ENCODE measurements at regions not wholly inside any gene's neighbourhood (a gene's known extent, or its start where the extent isn't known, plus 50 kb on each side); places are given as distances from the start of the nearest gene placed in this dataset.

DNA sequence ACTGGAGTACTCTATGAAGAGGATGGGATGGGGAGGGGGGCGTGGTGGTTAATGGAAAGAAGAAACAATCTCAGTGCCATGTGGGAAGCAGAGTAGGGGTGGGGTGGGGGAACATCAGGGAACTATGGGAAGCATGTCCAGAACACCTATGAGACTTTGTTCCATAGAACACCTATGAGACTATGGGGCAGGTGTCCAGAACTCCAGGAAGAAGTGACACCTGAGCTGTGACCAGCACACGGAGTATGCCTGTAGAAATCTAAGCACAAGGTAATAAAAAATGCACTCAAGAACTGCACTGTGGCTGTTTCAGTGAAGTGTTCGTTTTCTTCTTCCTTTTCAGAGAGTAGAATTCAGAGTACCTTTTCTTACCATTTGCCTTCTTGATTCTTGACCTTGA lies 704.8 kb upstream of the TENM3 start:
- no peak overlapping the region for H2AK9ac ChIP-seq (replicated peaks; ENCODE audit: low read depth, low read length, poor library complexity)
- H3K27ac ChIP-seq (ENCODE audit: insufficient read depth, low read length) = no peak overlapping the region
- intact Hi-C loops (cut with micrococcal nuclease) = no loop called here
- H3K9me3 ChIP-seq (ENCODE audit: control insufficient read depth, insufficient read depth, low read length) = no peaks in the 10 kb centered on the region
- in situ Hi-C loops (cut with MboI; ENCODE audit: low sequenced_read_pairs) = loop anchor here (25.0 kb wide), 1 partner anchor 851 kb away; no protein-coding TSS in a partner anchor
- no peak overlapping the region for H2AFZ ChIP-seq (replicated peaks; ENCODE audit: low read length, poor library complexity)
- no peaks in the 10 kb centered on the region for H3K79me1 ChIP-seq (ENCODE audit: low read depth in 1 of 2, low read length in 2 of 2)
- no peak overlapping the region for H3K14ac ChIP-seq (replicated peaks; ENCODE audit: low read depth, low read length)
- H4K91ac ChIP-seq (ENCODE audit: insufficient read depth, low read depth, low read length) = no peak overlapping the region
- no peak overlapping the region for H3K23ac ChIP-seq (ENCODE audit: low read depth, low read length)
- H2BK120ac ChIP-seq (ENCODE audit: low read depth, low read length) = no peak overlapping the region
- no peaks in the 10 kb centered on the region for H3K9me1 ChIP-seq (ENCODE audit: insufficient read depth, low read length)
- WGBS, 2 experiments (ENCODE audit: extremely low coverage in 2 of 2, insufficient read length in 1 of 2) = no CpG with 5 or more reads among the region's 3 CpGs
- no peaks in the 10 kb centered on the region for H3K4me1 ChIP-seq (ENCODE audit: control insufficient read depth, insufficient read depth, low read length)
- H3K4ac ChIP-seq (ENCODE audit: low read depth, low read length) = no peak overlapping the region
- no TSS peak for BruUV-seq (replicated peaks)
- no peak overlapping the region for H2AK5ac ChIP-seq (ENCODE audit: low read depth, low read length)
- no peak overlapping the region for H3K4me2 ChIP-seq (ENCODE audit: low read depth, low read length)
- no peak overlapping the region for H2BK5ac ChIP-seq (ENCODE audit: low read depth, low read length, poor library complexity, severe bottlenecking)
- H4K20me1 ChIP-seq (ENCODE audit: insufficient read depth, low read length) = no peaks in the 10 kb centered on the region
- H3K9ac ChIP-seq (ENCODE audit: low read depth, low read length) = no peak overlapping the region
- H3K18ac ChIP-seq (ENCODE audit: low read depth, low read length) = no peak overlapping the region
- H4K8ac ChIP-seq (ENCODE audit: low read depth in 2 of 2, low read length in 2 of 2) = no peak overlapping the region
- H3K56ac ChIP-seq (ENCODE audit: extremely low read depth, insufficient read depth, low read length) = no peak overlapping the region
- no peak overlapping the region for H2BK20ac ChIP-seq (ENCODE audit: low read depth, low read length)
- no peak for TF ChIP-seq RCOR1 (IDR thresholded peaks at IDR 0.05; ENCODE audit: insufficient replicate concordance, low read length)
- no peak for TF ChIP-seq FOS (IDR thresholded peaks at IDR 0.05; ENCODE audit: low read depth, low read length)
- no peak for TF ChIP-seq MAZ (IDR thresholded peaks at IDR 0.05; ENCODE audit: borderline replicate concordance, low read depth, low read length)
- TF ChIP-seq BHLHE40 (IDR thresholded peaks at IDR 0.05; ENCODE audit: low read depth, low read length) = no peak
- TF ChIP-seq RFX5 (IDR thresholded peaks at IDR 0.05; ENCODE audit: low read depth, low read length) = no peak
- no peak for TF ChIP-seq MAFK (IDR thresholded peaks at IDR 0.05; ENCODE audit: low read depth, low read length)
- no peak for TF ChIP-seq MXI1 (IDR thresholded peaks at IDR 0.05; ENCODE audit: borderline replicate concordance, low read depth, low read length)
- no peak for TF ChIP-seq SMC3 (IDR thresholded peaks at IDR 0.05; ENCODE audit: low read depth, low read length)
- TF ChIP-seq CEBPB (IDR thresholded peaks at IDR 0.05; ENCODE audit: low read depth, low read length) = no peak
- no peak for TF ChIP-seq NFE2L2 (IDR thresholded peaks at IDR 0.05; ENCODE audit: low read depth, low read length)
- TF ChIP-seq POLR2A (IDR thresholded peaks at IDR 0.05; ENCODE audit: low read depth, low read length) = no peak
- TF ChIP-seq, protein P1, sequence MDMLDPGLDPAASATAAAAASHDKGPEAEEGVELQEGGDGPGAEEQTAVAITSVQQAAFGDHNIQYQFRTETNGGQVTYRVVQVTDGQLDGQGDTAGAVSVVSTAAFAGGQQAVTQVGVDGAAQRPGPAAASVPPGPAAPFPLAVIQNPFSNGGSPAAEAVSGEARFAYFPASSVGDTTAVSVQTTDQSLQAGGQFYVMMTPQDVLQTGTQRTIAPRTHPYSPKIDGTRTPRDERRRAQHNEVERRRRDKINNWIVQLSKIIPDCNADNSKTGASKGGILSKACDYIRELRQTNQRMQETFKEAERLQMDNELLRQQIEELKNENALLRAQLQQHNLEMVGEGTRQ (IDR thresholded peaks at IDR 0.05; ENCODE audit: low read depth, low read length) = no peak
- TF ChIP-seq, protein P2, sequence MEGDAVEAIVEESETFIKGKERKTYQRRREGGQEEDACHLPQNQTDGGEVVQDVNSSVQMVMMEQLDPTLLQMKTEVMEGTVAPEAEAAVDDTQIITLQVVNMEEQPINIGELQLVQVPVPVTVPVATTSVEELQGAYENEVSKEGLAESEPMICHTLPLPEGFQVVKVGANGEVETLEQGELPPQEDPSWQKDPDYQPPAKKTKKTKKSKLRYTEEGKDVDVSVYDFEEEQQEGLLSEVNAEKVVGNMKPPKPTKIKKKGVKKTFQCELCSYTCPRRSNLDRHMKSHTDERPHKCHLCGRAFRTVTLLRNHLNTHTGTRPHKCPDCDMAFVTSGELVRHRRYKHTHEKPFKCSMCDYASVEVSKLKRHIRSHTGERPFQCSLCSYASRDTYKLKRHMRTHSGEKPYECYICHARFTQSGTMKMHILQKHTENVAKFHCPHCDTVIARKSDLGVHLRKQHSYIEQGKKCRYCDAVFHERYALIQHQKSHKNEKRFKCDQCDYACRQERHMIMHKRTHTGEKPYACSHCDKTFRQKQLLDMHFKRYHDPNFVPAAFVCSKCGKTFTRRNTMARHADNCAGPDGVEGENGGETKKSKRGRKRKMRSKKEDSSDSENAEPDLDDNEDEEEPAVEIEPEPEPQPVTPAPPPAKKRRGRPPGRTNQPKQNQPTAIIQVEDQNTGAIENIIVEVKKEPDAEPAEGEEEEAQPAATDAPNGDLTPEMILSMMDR (conservative IDR thresholded peaks at IDR 0.05; ENCODE audit: low read depth, low read length) = no peak
- TF ChIP-seq RAD21 (IDR thresholded peaks at IDR 0.05; ENCODE audit: low read length) = no peak
- TF ChIP-seq, protein P3, sequence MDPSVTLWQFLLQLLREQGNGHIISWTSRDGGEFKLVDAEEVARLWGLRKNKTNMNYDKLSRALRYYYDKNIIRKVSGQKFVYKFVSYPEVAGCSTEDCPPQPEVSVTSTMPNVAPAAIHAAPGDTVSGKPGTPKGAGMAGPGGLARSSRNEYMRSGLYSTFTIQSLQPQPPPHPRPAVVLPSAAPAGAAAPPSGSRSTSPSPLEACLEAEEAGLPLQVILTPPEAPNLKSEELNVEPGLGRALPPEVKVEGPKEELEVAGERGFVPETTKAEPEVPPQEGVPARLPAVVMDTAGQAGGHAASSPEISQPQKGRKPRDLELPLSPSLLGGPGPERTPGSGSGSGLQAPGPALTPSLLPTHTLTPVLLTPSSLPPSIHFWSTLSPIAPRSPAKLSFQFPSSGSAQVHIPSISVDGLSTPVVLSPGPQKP (IDR thresholded peaks at IDR 0.05; ENCODE audit: borderline replicate concordance, low read depth, low read length) = no peak
- TF ChIP-seq CHD1 (IDR thresholded peaks at IDR 0.05; ENCODE audit: low read depth, low read length) = no peak
- ChIA-PET POLR2A (ENCODE audit: unreplicated experiment) (no interaction called here), CTCF (interaction anchor here (0.6 kb wide), 1 partner anchor 191 kb away, joined by 3 read pairs; no protein-coding TSS in a partner anchor)
- no peaks in the 10 kb centered on the region; the same call in 1 of the 2 replicates for H3K27me3 ChIP-seq (ENCODE audit: control insufficient read depth, insufficient read depth, low read length)
- dilution Hi-C loops (cut with HindIII; ENCODE audit: low sequenced_read_pairs, unreplicated experiment) = no loop called here
- no peak overlapping the region for H4K5ac ChIP-seq (ENCODE audit: low read depth, low read length)
- no peak overlapping the region for H2BK15ac ChIP-seq (ENCODE audit: low read depth, low read length)
- H3K4me3 ChIP-seq (ENCODE audit: insufficient read depth, low read depth, low read length) = no peak overlapping the region
- DNase-seq (no peak), ATAC-seq (ENCODE audit: low read depth) (no peak)
- H3K36me3 ChIP-seq (ENCODE audit: control insufficient read depth, insufficient read depth, low read length) = no peaks in the 10 kb centered on the region

Data from IMR-90 (cell line).